GM23338 (cell line): ENCODE measurements at regions not wholly inside any gene's neighbourhood (a gene's known extent, or its start where the extent isn't known, plus 50 kb on each side); places are given as distances from the start of the nearest gene placed in this dataset.

Experiments used
- ATAC-seq: fragments of 200-7000 bp; cut with Tn5 transposase; 3 replicates; pipeline ENCODE4 v1.9.1; 2020
- DNase-seq: peaks from one replicate; pipeline ENCODE4 v3.0.0-alpha.2; 2015; ENCODE audit warnings: low spot score
- H2AFZ ChIP-seq: fragments of 200-600 bp; sonication (generic); 2 replicates; pipeline ENCODE4 v1.8.0; 2016; ENCODE audit warnings: antibody characterized with exemption, mild to moderate bottlenecking, moderate library complexity
- H3F3A ChIP-seq: fragments of 200-600 bp; sonication (generic); replicated peaks from 2 replicates; pipeline ENCODE4 v1.8.0; 2017; ENCODE audit warnings: antibody characterized with exemption, mixed run types, low read depth
- H3K27ac ChIP-seq: fragments of 200-600 bp; sonication (generic); 2 replicates; pipeline ENCODE4 v1.6.1; 2016; ENCODE audit warnings: low read depth
- H3K27me3 ChIP-seq: fragments of 200-600 bp; sonication (generic); 2 replicates; pipeline ENCODE4 v1.8.0; 2016; ENCODE audit warnings: mild to moderate bottlenecking, mixed run types, moderate library complexity; ENCODE audit not compliant: insufficient read depth
- H3K36me3 ChIP-seq: fragments of 200-600 bp; sonication (generic); 2 replicates; pipeline ENCODE4 v1.8.0; 2016; ENCODE audit warnings: mild to moderate bottlenecking; ENCODE audit not compliant: insufficient read depth
- H3K4me1 ChIP-seq: fragments of 200-600 bp; sonication (generic); 2 replicates; pipeline ENCODE4 v1.8.0; 2016; ENCODE audit warnings: mild to moderate bottlenecking, moderate library complexity; ENCODE audit not compliant: insufficient read depth
- H3K4me2 ChIP-seq: fragments of 200-600 bp; sonication (generic); 2 replicates; pipeline ENCODE4 v1.7.1; 2017; ENCODE audit warnings: mixed run types
- H3K4me3 ChIP-seq: fragments of 200-600 bp; sonication (generic); 2 replicates; pipeline ENCODE4 v1.6.1; 2016; ENCODE audit warnings: mixed run types
- H3K79me2 ChIP-seq: fragments of 200-600 bp; sonication (generic); replicated peaks from 2 replicates; pipeline ENCODE4 v1.8.0; 2017; ENCODE audit warnings: mild to moderate bottlenecking; ENCODE audit not compliant: insufficient read depth
- H3K9me2 ChIP-seq: fragments of 200-600 bp; sonication (generic); 2 replicates; pipeline ENCODE4 v1.8.0; 2017; ENCODE audit not compliant: insufficient read depth
- H4K20me1 ChIP-seq: fragments of 200-600 bp; sonication (generic); replicated peaks from 2 replicates; pipeline ENCODE4 v1.8.0; 2017; ENCODE audit warnings: mild to moderate bottlenecking; ENCODE audit not compliant: insufficient read depth
- H3K27ac Mint-ChIP-seq: 2 replicates; pipeline ENCODE4 v1.8.0; 2020; ENCODE audit warnings: inconsistent platforms, mild to moderate bottlenecking, moderate library complexity, mixed read lengths
- H3K27me3 Mint-ChIP-seq: 3 replicates; pipeline ENCODE4 v1.8.0; 2022; ENCODE audit warnings: low read depth, mild to moderate bottlenecking, moderate library complexity, mixed read lengths, inconsistent platforms; ENCODE audit not compliant: insufficient read depth, poor library complexity
- H3K36me3 Mint-ChIP-seq: 3 replicates; pipeline ENCODE4 v1.8.0; 2021; ENCODE audit warnings: low read depth, mild to moderate bottlenecking, inconsistent platforms, moderate library complexity, mixed read lengths
- H3K4me1 Mint-ChIP-seq: 3 replicates; pipeline ENCODE4 v1.8.0; 2020; ENCODE audit warnings: mild to moderate bottlenecking, inconsistent platforms, mixed read lengths
- H3K4me3 Mint-ChIP-seq: 3 replicates; pipeline ENCODE4 v1.8.0; 2021; ENCODE audit warnings: moderate library complexity, mild to moderate bottlenecking, inconsistent platforms, mixed read lengths
- H3K9me3 Mint-ChIP-seq: 3 replicates; pipeline ENCODE4 v1.8.0; 2020; ENCODE audit warnings: moderate library complexity, mild to moderate bottlenecking, inconsistent platforms, mixed read lengths
- CREB1 ChIP-seq: fragments of 250-450 bp; sonication (Bioruptor Pico); IDR thresholded peaks from 2 replicates; pipeline ENCODE4 v1.5.0; 2020; ENCODE audit warnings: low read depth, mild to moderate bottlenecking, moderate library complexity
- EZH2 ChIP-seq: fragments of 200-600 bp; sonication (generic); IDR thresholded peaks from one replicate; pipeline ENCODE4 v1.8.0; 2017; ENCODE audit warnings: antibody characterized with exemption, mild to moderate bottlenecking, low read depth; ENCODE audit not compliant: unreplicated experiment
- JUNB ChIP-seq: IDR thresholded peaks from one replicate; pipeline ENCODE4 v1.6.1; 2016; ENCODE audit warnings: antibody characterized with exemption; ENCODE audit not compliant: unreplicated experiment
- NANOG ChIP-seq: IDR thresholded peaks from 2 replicates; pipeline ENCODE4 v1.6.1; 2016; ENCODE audit warnings: antibody characterized with exemption, borderline replicate concordance
- STAT1 ChIP-seq: IDR thresholded peaks from one replicate; pipeline ENCODE4 v1.6.1; 2016; ENCODE audit warnings: antibody characterized with exemption; ENCODE audit not compliant: unreplicated experiment
- ZNF114 ChIP-seq: fragments of 250-450 bp; sonication (Bioruptor Pico); IDR thresholded peaks from 2 replicates; pipeline ENCODE4 v1.5.0; 2020; ENCODE audit warnings: mild to moderate bottlenecking, moderate library complexity
- ZNF331 ChIP-seq: fragments of 250-450 bp; sonication (Bioruptor Pico); IDR thresholded peaks from 2 replicates; pipeline ENCODE4 v1.5.0; 2020; ENCODE audit warnings: low read depth, mild to moderate bottlenecking, moderate library complexity
- TF ChIP-seq, protein P1 (sequence below), 2 experiments: fragments of 200-600 bp in 1 of 2; sonication (generic) in 1 of 2; conservative IDR thresholded peaks; 2 replicates each; pipeline versions ENCODE4 v1.5.1 to v1.6.1; 2016 to 2017; ENCODE audit warnings: antibody characterized with exemption in 2 of 2, low read depth in 2 of 2, mild to moderate bottlenecking in 2 of 2, moderate library complexity in 1 of 2
- TF ChIP-seq, protein P2 (sequence below): IDR thresholded peaks from 2 replicates; pipeline ENCODE4 v1.6.1; 2016; ENCODE audit warnings: antibody characterized with exemption
- TF ChIP-seq, protein P3 (sequence below): IDR thresholded peaks from one replicate; pipeline ENCODE4 v1.6.1; 2018; ENCODE audit warnings: antibody characterized with exemption; ENCODE audit not compliant: unreplicated experiment

DNA sequence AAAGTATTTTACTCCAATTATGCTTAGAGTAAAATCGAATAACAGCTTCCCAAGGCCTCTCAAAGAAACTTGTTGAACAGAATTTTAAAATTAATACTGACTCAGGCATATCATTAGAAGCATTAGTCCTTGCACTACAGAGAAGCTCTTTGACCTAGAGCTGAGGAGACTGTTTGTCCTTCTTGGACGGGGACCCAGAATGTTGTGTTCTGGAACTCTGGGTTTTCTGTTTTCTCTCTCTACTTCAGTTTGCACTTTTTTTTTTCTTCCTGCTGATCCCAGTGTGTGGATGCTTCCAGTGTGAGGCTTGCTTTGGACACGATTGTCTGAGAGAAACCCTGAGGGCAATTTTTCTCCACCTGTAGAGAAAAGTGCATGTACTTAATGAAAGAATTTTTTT is 847.6 kb downstream of the SOCS6 start (continued):
- TF ChIP-seq, protein P1, sequence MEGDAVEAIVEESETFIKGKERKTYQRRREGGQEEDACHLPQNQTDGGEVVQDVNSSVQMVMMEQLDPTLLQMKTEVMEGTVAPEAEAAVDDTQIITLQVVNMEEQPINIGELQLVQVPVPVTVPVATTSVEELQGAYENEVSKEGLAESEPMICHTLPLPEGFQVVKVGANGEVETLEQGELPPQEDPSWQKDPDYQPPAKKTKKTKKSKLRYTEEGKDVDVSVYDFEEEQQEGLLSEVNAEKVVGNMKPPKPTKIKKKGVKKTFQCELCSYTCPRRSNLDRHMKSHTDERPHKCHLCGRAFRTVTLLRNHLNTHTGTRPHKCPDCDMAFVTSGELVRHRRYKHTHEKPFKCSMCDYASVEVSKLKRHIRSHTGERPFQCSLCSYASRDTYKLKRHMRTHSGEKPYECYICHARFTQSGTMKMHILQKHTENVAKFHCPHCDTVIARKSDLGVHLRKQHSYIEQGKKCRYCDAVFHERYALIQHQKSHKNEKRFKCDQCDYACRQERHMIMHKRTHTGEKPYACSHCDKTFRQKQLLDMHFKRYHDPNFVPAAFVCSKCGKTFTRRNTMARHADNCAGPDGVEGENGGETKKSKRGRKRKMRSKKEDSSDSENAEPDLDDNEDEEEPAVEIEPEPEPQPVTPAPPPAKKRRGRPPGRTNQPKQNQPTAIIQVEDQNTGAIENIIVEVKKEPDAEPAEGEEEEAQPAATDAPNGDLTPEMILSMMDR (conservative IDR thresholded peaks at IDR 0.05; ENCODE audit: low read depth in 2 of 2), result no peak
- TF ChIP-seq STAT1 (no peak), NANOG (no peak), EZH2 (no peak), ZNF114 (CRISPR knock-in tag) (no peak), ZNF331 (CRISPR knock-in tag) (no peak)
- TF ChIP-seq, protein P2, sequence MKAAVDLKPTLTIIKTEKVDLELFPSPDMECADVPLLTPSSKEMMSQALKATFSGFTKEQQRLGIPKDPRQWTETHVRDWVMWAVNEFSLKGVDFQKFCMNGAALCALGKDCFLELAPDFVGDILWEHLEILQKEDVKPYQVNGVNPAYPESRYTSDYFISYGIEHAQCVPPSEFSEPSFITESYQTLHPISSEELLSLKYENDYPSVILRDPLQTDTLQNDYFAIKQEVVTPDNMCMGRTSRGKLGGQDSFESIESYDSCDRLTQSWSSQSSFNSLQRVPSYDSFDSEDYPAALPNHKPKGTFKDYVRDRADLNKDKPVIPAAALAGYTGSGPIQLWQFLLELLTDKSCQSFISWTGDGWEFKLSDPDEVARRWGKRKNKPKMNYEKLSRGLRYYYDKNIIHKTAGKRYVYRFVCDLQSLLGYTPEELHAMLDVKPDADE, result no peak
- TF ChIP-seq, protein P3, sequence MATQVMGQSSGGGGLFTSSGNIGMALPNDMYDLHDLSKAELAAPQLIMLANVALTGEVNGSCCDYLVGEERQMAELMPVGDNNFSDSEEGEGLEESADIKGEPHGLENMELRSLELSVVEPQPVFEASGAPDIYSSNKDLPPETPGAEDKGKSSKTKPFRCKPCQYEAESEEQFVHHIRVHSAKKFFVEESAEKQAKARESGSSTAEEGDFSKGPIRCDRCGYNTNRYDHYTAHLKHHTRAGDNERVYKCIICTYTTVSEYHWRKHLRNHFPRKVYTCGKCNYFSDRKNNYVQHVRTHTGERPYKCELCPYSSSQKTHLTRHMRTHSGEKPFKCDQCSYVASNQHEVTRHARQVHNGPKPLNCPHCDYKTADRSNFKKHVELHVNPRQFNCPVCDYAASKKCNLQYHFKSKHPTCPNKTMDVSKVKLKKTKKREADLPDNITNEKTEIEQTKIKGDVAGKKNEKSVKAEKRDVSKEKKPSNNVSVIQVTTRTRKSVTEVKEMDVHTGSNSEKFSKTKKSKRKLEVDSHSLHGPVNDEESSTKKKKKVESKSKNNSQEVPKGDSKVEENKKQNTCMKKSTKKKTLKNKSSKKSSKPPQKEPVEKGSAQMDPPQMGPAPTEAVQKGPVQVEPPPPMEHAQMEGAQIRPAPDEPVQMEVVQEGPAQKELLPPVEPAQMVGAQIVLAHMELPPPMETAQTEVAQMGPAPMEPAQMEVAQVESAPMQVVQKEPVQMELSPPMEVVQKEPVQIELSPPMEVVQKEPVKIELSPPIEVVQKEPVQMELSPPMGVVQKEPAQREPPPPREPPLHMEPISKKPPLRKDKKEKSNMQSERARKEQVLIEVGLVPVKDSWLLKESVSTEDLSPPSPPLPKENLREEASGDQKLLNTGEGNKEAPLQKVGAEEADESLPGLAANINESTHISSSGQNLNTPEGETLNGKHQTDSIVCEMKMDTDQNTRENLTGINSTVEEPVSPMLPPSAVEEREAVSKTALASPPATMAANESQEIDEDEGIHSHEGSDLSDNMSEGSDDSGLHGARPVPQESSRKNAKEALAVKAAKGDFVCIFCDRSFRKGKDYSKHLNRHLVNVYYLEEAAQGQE, result no peak

DNA sequence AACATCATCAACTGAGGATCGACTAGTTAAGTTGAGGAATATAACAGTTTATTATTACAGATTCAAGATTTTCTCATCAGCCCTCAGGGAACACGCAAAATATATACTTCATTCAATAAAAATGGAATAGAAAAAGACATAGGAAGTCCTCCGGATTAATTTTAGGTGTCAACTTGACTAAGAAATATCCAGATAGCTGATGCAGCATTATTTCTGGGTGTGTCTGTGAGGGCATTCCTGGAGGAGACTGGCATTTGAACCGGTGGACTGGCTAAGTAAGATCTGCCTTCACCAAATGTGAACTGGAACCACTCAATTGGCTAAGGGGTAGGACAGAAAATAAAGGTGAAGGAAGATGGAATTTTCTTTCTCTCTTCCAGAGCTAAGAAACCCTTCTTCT is 845.3 kb downstream of the SOCS6 start:
- Histone ChIP-seq H3K27me3 (no peaks in the 10 kb centered on the region), H3K4me3 (no peak overlapping the region), H3K4me2 (no peak overlapping the region), H3K27ac (no peak overlapping the region), H3K79me2 (no peaks in the 10 kb centered on the region), H2AFZ (no peak overlapping the region), H3F3A (no peaks in the 10 kb centered on the region), H3K9me2 (no peaks in the 10 kb centered on the region), H3K4me1 (no peaks in the 10 kb centered on the region), H3K36me3 (peaks cover 3% of the 10 kb centered on the region; the same call in 1 of the 2 replicates), H4K20me1 (no peaks in the 10 kb centered on the region)
- Mint-ChIP-seq H3K36me3 (peaks cover 20% of the 10 kb centered on the region), H3K4me1 (no peaks in the 10 kb centered on the region), H3K27ac (no peak overlapping the region), H3K9me3 (peaks cover 87% of the 10 kb centered on the region), H3K27me3 (no peaks in the 10 kb centered on the region), H3K4me3 (no peak overlapping the region)
- TF ChIP-seq, protein P3, result no peak
- no peak for TF ChIP-seq CREB1 (CRISPR knock-in tag)
- TF ChIP-seq ZNF331 (CRISPR knock-in tag), result no peak
- no peak for TF ChIP-seq STAT1
- no peak for TF ChIP-seq ZNF114 (CRISPR knock-in tag)
- no peak for TF ChIP-seq JUNB
- TF ChIP-seq, protein P2, result no peak
- DNase-seq (no peak), ATAC-seq (no peak)
